ENCODE measurements at regions not wholly inside any gene's neighbourhood (a gene's known extent, or its start where the extent isn't known, plus 50 kb on each side); places are given as distances from the start of the nearest gene placed in this dataset.

DNA sequence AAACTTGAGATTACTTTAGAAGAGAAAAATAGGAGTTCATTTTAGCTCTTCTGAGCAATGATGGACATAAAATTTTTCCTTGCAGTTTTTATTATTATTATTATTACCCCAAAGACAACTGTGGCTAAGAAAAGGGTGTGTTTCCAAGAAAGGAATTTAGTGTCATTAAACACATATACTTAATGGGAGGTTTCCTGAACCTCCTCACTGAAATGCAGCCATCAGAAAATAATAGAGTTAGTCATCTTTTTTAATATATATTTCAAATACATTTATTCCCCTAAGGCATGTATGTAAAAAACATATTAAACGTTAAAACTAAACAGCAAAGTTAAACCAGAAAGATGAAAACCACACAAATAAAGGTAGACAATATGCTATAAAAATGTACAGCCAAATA is 66.8 kb downstream of the CRPPA start:
- Histone ChIP-seq H3K4me3 (ENCODE audit: low read depth, low read length, poor library complexity, severe bottlenecking) (no peak overlapping the region), H3K27ac (ENCODE audit: low read depth, low read length, poor library complexity, severe bottlenecking) (no peak overlapping the region), H3K9me3 (ENCODE audit: low read depth, low read length, poor library complexity, severe bottlenecking) (no peaks in the 10 kb centered on the region), H3K36me3 (ENCODE audit: insufficient read depth, low read length, poor library complexity, severe bottlenecking) (no peaks in the 10 kb centered on the region), H3K27me3 (replicated peaks; ENCODE audit: insufficient read depth, low read depth, low read length, poor library complexity) (no peaks in the 10 kb centered on the region), H3K4me1 (ENCODE audit: insufficient read depth, low read length, poor library complexity, severe bottlenecking) (no peaks in the 10 kb centered on the region)
- no peak for TF ChIP-seq EZH2 (IDR thresholded peaks at IDR 0.05; ENCODE audit: borderline replicate concordance, low read depth, low read length, poor library complexity, severe bottlenecking)
- TF ChIP-seq, protein P1, sequence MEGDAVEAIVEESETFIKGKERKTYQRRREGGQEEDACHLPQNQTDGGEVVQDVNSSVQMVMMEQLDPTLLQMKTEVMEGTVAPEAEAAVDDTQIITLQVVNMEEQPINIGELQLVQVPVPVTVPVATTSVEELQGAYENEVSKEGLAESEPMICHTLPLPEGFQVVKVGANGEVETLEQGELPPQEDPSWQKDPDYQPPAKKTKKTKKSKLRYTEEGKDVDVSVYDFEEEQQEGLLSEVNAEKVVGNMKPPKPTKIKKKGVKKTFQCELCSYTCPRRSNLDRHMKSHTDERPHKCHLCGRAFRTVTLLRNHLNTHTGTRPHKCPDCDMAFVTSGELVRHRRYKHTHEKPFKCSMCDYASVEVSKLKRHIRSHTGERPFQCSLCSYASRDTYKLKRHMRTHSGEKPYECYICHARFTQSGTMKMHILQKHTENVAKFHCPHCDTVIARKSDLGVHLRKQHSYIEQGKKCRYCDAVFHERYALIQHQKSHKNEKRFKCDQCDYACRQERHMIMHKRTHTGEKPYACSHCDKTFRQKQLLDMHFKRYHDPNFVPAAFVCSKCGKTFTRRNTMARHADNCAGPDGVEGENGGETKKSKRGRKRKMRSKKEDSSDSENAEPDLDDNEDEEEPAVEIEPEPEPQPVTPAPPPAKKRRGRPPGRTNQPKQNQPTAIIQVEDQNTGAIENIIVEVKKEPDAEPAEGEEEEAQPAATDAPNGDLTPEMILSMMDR (conservative IDR thresholded peaks at IDR 0.05; ENCODE audit: low read depth, low read length): no peak
- no peak for DNase-seq (ENCODE audit: low spot score)
- ChIA-PET CTCF (no interaction called here), POLR2A (ENCODE audit: low non-redundant PET) (no interaction called here)
- BruUV-seq (replicated peaks): no TSS peak
- intact Hi-C loops (cut with micrococcal nuclease; ENCODE audit: unreplicated experiment): no loop called here

DNA sequence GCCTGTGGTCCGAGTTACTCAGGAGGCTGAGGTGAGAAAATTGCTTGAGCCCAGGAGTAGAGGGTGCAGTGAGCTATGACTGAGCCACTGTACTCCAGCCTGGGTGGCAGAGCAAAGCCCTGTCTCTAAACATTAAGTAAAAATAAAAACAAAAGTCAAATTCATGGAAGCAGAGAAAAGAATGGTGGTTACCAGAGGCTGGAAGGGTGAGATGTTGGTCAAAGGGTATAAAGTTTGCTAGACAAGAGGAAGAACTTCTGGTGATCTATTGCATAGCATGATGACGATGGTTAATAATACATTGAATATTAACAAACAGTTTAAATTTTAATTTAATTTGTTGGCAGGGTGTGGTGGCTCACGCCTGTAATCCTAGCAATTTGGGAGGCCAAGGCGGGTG is 68.1 kb downstream of the CRPPA start:
- intact Hi-C loops (cut with micrococcal nuclease; ENCODE audit: unreplicated experiment): no loop called here
- Histone ChIP-seq H3K9me3 (ENCODE audit: low read depth, low read length, poor library complexity, severe bottlenecking) (no peaks in the 10 kb centered on the region), H3K4me1 (ENCODE audit: insufficient read depth, low read length, poor library complexity, severe bottlenecking) (no peaks in the 10 kb centered on the region), H3K27ac (ENCODE audit: low read depth, low read length, poor library complexity, severe bottlenecking) (no peak overlapping the region), H3K27me3 (replicated peaks; ENCODE audit: insufficient read depth, low read depth, low read length, poor library complexity) (no peaks in the 10 kb centered on the region), H3K4me3 (ENCODE audit: low read depth, low read length, poor library complexity, severe bottlenecking) (no peak overlapping the region), H3K36me3 (ENCODE audit: insufficient read depth, low read length, poor library complexity, severe bottlenecking) (no peaks in the 10 kb centered on the region)
- POLR2A ChIA-PET (ENCODE audit: low non-redundant PET): no interaction called here
- TF ChIP-seq, protein P1 (conservative IDR thresholded peaks at IDR 0.05; ENCODE audit: low read depth, low read length): no peak
- TF ChIP-seq EZH2 (IDR thresholded peaks at IDR 0.05; ENCODE audit: borderline replicate concordance, low read depth, low read length, poor library complexity, severe bottlenecking): no peak
- DNase-seq (ENCODE audit: low spot score): no peak
- BruUV-seq (replicated peaks): no TSS peak
- CTCF ChIA-PET: no interaction called here

DNA sequence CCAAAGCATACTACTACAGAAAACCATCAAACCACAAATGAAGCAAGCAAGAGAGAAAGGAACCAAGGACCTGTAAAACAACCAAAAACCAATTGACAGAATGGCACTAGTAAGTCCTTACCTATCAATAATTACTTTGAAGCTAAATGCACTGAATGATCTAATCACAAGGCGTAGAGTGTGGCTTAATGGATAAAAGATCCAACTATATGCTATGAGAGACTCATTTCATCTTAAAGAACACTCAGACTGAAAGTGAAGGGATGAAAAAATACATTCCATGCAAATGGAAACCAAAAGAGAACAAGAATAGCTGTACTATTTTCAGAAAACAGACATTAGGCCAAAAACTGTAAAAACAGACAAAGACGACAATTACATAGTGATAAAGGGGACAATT is 70.7 kb downstream of the CRPPA start:
- no peak for TF ChIP-seq EZH2 (IDR thresholded peaks at IDR 0.05; ENCODE audit: borderline replicate concordance, low read depth, low read length, poor library complexity, severe bottlenecking)
- TF ChIP-seq, protein P1 (conservative IDR thresholded peaks at IDR 0.05; ENCODE audit: low read depth, low read length): no peak
- no peak overlapping the region for H3K27ac ChIP-seq (ENCODE audit: low read depth, low read length, poor library complexity, severe bottlenecking)
- BruUV-seq (replicated peaks): no TSS peak
- no peaks in the 10 kb centered on the region for H3K27me3 ChIP-seq (replicated peaks; ENCODE audit: insufficient read depth, low read depth, low read length, poor library complexity)
- ChIA-PET POLR2A (ENCODE audit: low non-redundant PET) (no interaction called here), CTCF (no interaction called here)
- no peaks in the 10 kb centered on the region for H3K36me3 ChIP-seq (ENCODE audit: insufficient read depth, low read length, poor library complexity, severe bottlenecking)
- no peak for DNase-seq (ENCODE audit: low spot score)
- H3K4me1 ChIP-seq (ENCODE audit: insufficient read depth, low read length, poor library complexity, severe bottlenecking): no peaks in the 10 kb centered on the region
- no peak overlapping the region for H3K4me3 ChIP-seq (ENCODE audit: low read depth, low read length, poor library complexity, severe bottlenecking)
- H3K9me3 ChIP-seq (ENCODE audit: low read depth, low read length, poor library complexity, severe bottlenecking): no peaks in the 10 kb centered on the region
- intact Hi-C loops (cut with micrococcal nuclease; ENCODE audit: unreplicated experiment): no loop called here

All from A673 (cell line).